SK-N-SH (cell line): ENCODE measurements at regions not wholly inside any gene's neighbourhood (a gene's known extent, or its start where the extent isn't known, plus 50 kb on each side); places are given as distances from the start of the nearest gene placed in this dataset.

Experiments
- CTCF ChIA-PET: fragments of 300-600, 350-600 bp; formaldehyde crosslinking; extraction: SDS; loops from one replicate; lab custom pipeline; 2021; lab: Yijun Ruan, JAX
- POLR2A ChIA-PET: fragments of 350-600 bp; sonication (Branson Sonifier 250); formaldehyde crosslinking; extraction: SDS; loops from one replicate; lab custom pipeline; 2020; ENCODE audit warnings: antibody characterized with exemption, inconsistent platforms; lab: Yijun Ruan, JAX
- DNase-seq: peaks from one replicate; pipeline ENCODE4 v3.0.0; 2012
- H2AFZ ChIP-seq: fragments of 200-600 bp; sonication (generic); 2 replicates; pipeline ENCODE4 v1.8.1; 2016; ENCODE audit warnings: antibody characterized with exemption, mild to moderate bottlenecking, low read depth
- H3F3A ChIP-seq: fragments of 200-600 bp; sonication (generic); replicated peaks from 2 replicates; pipeline ENCODE3; 2016; ENCODE audit warnings: antibody characterized with exemption, mild to moderate bottlenecking; ENCODE audit not compliant: insufficient read depth
- H3K27ac ChIP-seq, 2 experiments: fragments of 200-500 bp in 1 of 2; fragments of 200-600 bp in 1 of 2; sonication (Bioruptor generic) in 1 of 2; sonication (generic), shearing (Covaris generic) in 1 of 2; 2 replicates each; pipeline versions ENCODE4 v1.5.1 to v1.6.1; 2014 to 2016; ENCODE audit warnings: low read depth in 2 of 2, inconsistent platforms in 1 of 2, low read length in 1 of 2, mild to moderate bottlenecking in 1 of 2, mixed read lengths in 1 of 2
- H3K27me3 ChIP-seq: fragments of 200-600 bp; sonication (generic), shearing (Covaris generic); 2 replicates; pipeline ENCODE4 v1.6.1; 2016; ENCODE audit warnings: mixed run types; ENCODE audit not compliant: insufficient read depth
- H3K36me3 ChIP-seq, 2 experiments: fragments of 200-500 bp in 1 of 2; fragments of 200-600 bp in 1 of 2; sonication (Bioruptor generic) in 1 of 2; sonication (generic) in 1 of 2; replicated peaks in 1 of 2; 2 replicates each; pipeline versions ENCODE3 to v1.5.1; 2014 to 2016; ENCODE audit warnings: low read length in 1 of 2, mild to moderate bottlenecking in 1 of 2; ENCODE audit not compliant: insufficient read depth in 2 of 2, control insufficient read depth in 1 of 2
- H3K4me1 ChIP-seq, 2 experiments: fragments of 200-500 bp in 1 of 2; fragments of 200-600 bp in 1 of 2; sonication (Bioruptor generic) in 1 of 2; sonication (generic), shearing (Covaris generic) in 1 of 2; 2 replicates each; pipeline versions ENCODE4 v1.5.1 to v1.6.1; 2014 to 2016; ENCODE audit warnings: low read depth in 1 of 2, low read length in 1 of 2, mixed run types in 1 of 2; ENCODE audit not compliant: insufficient read depth in 2 of 2, control insufficient read depth in 1 of 2
- H3K4me2 ChIP-seq: fragments of 200-600 bp; sonication (generic), shearing (Covaris generic); 2 replicates; pipeline ENCODE4 v1.6.1; 2017; ENCODE audit warnings: mixed run types
- H3K4me3 ChIP-seq, 2 experiments: fragments of 200-500 bp in 1 of 2; fragments of 200-600 bp in 1 of 2; sonication (Bioruptor generic) in 1 of 2; sonication (generic), shearing (Covaris generic) in 1 of 2; 2 replicates each; pipeline versions ENCODE4 v1.5.1 to v1.8.1; 2014 to 2016; ENCODE audit warnings: low read depth in 2 of 2, inconsistent platforms in 1 of 2, low read length in 1 of 2, mild to moderate bottlenecking in 1 of 2, mixed read lengths in 1 of 2, moderate library complexity in 1 of 2
- H3K79me2 ChIP-seq: fragments of 200-600 bp; sonication (generic); 2 replicates; pipeline ENCODE4 v1.8.1; 2017; ENCODE audit warnings: mild to moderate bottlenecking; ENCODE audit not compliant: insufficient read depth
- H3K9ac ChIP-seq: fragments of 200-600 bp; sonication (generic); 2 replicates; pipeline ENCODE4 v1.6.1; 2017; ENCODE audit warnings: mixed run types
- H3K9me2 ChIP-seq: fragments of 200-600 bp; sonication (generic); 2 replicates; pipeline ENCODE4 v1.6.1; 2017; ENCODE audit warnings: mixed run types
- H3K9me3 ChIP-seq: fragments of 200-600 bp; sonication (generic); 2 replicates; pipeline ENCODE4 v1.6.1; 2017; ENCODE audit warnings: mixed run types, mild to moderate bottlenecking, moderate library complexity
- H4K20me1 ChIP-seq: fragments of 200-600 bp; sonication (generic); 2 replicates; pipeline ENCODE4 v1.6.1; 2017; ENCODE audit warnings: mild to moderate bottlenecking, mixed run types; ENCODE audit not compliant: insufficient read depth
- CHD2 ChIP-seq: fragments of 150-350 bp; IDR thresholded peaks from 2 replicates; pipeline ENCODE4 v1.6.1; 2018; ENCODE audit warnings: low read length; ENCODE audit not compliant: partially characterized antibody
- ELF1 ChIP-seq: IDR thresholded peaks from 2 replicates; pipeline ENCODE4 v1.4.0; 2012
- EP300 ChIP-seq, 2 experiments: IDR thresholded peaks; 2 replicates each; pipeline versions ENCODE4 v1.4.0 to v1.6.1; 2012; ENCODE audit warnings: borderline replicate concordance in 1 of 2, low read depth in 1 of 2, low read length in 1 of 2
- FOSL2 ChIP-seq: IDR thresholded peaks from 2 replicates; pipeline ENCODE4 v1.4.0; 2012; ENCODE audit warnings: low read depth, mild to moderate bottlenecking, moderate library complexity, borderline replicate concordance
- GATA2 ChIP-seq: sonication (generic); formaldehyde crosslinking; IDR thresholded peaks from 2 replicates; pipeline ENCODE4 v1.5.0; 2020; ENCODE audit warnings: mild to moderate bottlenecking, missing genetic modification reagents
- JUND ChIP-seq: IDR thresholded peaks from 2 replicates; pipeline ENCODE4 v1.4.0; 2012
- MEF2A ChIP-seq: IDR thresholded peaks from 2 replicates; pipeline ENCODE4 v1.4.0; 2012; ENCODE audit warnings: low read depth, borderline replicate concordance
- PBX3 ChIP-seq: IDR thresholded peaks from 2 replicates; pipeline ENCODE4; 2012
- POLR2AphosphoS5 ChIP-seq: IDR thresholded peaks from 2 replicates; pipeline ENCODE4 v1.6.1; 2012; ENCODE audit warnings: low read depth, low read length
- RXRA ChIP-seq: IDR thresholded peaks from 2 replicates; pipeline ENCODE4 v1.4.0; 2012; ENCODE audit warnings: low read depth, mild to moderate bottlenecking, borderline replicate concordance
- SIN3A ChIP-seq: IDR thresholded peaks from 2 replicates; pipeline ENCODE4 v1.6.1; 2012; ENCODE audit warnings: low read depth, mild to moderate bottlenecking, low read length, moderate library complexity, borderline replicate concordance
- TCF12 ChIP-seq: IDR thresholded peaks from 2 replicates; pipeline ENCODE4 v1.4.0; 2012
- TEAD4 ChIP-seq: IDR thresholded peaks from 2 replicates; pipeline ENCODE4 v1.4.0; 2012; ENCODE audit warnings: mild to moderate bottlenecking, borderline replicate concordance; ENCODE audit not compliant: insufficient read depth
- YY1 ChIP-seq: IDR thresholded peaks from 2 replicates; pipeline ENCODE4 v1.4.0; 2012; ENCODE audit warnings: low read depth, mild to moderate bottlenecking
- WGBS: methylation state at CpG from one replicate; pipeline ENCODE4 v1.1.6; 2017; ENCODE audit warnings: low lambda C conversion rate; 5-methylcytosine and 5-hydroxymethylcytosine counted together
- TF ChIP-seq, protein P1 (sequence below): fragments of 200-600 bp; sonication (generic); IDR thresholded peaks from 2 replicates; pipeline ENCODE4 v1.6.1; 2017; ENCODE audit warnings: antibody characterized with exemption, mild to moderate bottlenecking, moderate library complexity
- TF ChIP-seq, protein P2 (sequence below): IDR thresholded peaks from 2 replicates; pipeline ENCODE4 v1.4.0; 2012; ENCODE audit warnings: low read depth, borderline replicate concordance

DNA sequence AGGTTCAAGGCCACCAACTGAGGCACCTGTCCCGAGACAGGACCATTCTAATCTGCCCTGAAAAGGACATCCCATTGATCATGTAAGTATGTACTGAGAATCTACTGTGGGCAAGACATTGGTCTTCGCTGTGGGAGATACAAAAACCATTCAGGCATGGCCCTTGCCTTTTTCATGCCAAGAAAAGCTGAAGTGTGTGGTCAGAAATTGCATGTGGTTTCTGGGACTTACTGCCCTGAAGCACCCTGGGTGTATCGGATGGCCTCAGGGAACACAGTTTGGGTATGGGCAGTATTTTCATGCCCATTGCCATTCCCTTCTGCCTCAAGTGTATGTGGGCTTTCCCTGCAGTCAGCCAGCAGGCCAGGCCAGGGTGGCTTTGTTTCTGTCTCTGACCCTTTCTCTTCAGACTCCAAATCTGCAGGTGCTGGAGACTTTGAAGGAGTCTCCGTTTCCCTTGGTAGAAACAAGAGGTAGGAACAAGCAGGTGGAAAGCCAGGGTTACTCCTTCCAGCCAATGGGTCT is 285.7 kb downstream of the ZEB1 start:
- CTCF ChIA-PET: interaction anchor here (0.8 to 3.2 kb wide), 2 partner anchors 21 to 165 kb away, joined by 3 to 15 read pairs; no protein-coding TSS in a partner anchor
- H3K27me3 ChIP-seq: no peaks in the 10 kb centered on the region
- H3K9me3 ChIP-seq: no peaks in the 10 kb centered on the region
- H3F3A ChIP-seq: no peaks in the 10 kb centered on the region
- no peak overlapping the region for H3K9ac ChIP-seq
- DNase-seq: no peak
- no peak overlapping the region for H3K27ac ChIP-seq
- no peaks in the 10 kb centered on the region for H4K20me1 ChIP-seq
- no peaks in the 10 kb centered on the region for H3K36me3 ChIP-seq
- no peaks in the 10 kb centered on the region for H3K9me2 ChIP-seq
- H3K4me2 ChIP-seq: no peak overlapping the region
- TF ChIP-seq GATA2 (CRISPR knock-in tag) (no peak), TCF12 (no peak)
- TF ChIP-seq, protein P1, sequence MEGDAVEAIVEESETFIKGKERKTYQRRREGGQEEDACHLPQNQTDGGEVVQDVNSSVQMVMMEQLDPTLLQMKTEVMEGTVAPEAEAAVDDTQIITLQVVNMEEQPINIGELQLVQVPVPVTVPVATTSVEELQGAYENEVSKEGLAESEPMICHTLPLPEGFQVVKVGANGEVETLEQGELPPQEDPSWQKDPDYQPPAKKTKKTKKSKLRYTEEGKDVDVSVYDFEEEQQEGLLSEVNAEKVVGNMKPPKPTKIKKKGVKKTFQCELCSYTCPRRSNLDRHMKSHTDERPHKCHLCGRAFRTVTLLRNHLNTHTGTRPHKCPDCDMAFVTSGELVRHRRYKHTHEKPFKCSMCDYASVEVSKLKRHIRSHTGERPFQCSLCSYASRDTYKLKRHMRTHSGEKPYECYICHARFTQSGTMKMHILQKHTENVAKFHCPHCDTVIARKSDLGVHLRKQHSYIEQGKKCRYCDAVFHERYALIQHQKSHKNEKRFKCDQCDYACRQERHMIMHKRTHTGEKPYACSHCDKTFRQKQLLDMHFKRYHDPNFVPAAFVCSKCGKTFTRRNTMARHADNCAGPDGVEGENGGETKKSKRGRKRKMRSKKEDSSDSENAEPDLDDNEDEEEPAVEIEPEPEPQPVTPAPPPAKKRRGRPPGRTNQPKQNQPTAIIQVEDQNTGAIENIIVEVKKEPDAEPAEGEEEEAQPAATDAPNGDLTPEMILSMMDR: no peak
- whole genome bisulfite sequencing: 97% methylated on average over 3 of the region's 4 CpGs
- POLR2A ChIA-PET: interaction anchor here (1.5 kb wide), 1 partner anchor 21 kb away, joined by 8 read pairs; no protein-coding TSS in a partner anchor
- peaks cover 4 to 13% of the 10 kb centered on the region in 2 experiments; a peak in 2 of 4 replicates for H3K4me1 ChIP-seq
- no peaks in the 10 kb centered on the region for H3K79me2 ChIP-seq
- no peak overlapping the region for H3K4me3 ChIP-seq
- H2AFZ ChIP-seq: no peak overlapping the region

DNA sequence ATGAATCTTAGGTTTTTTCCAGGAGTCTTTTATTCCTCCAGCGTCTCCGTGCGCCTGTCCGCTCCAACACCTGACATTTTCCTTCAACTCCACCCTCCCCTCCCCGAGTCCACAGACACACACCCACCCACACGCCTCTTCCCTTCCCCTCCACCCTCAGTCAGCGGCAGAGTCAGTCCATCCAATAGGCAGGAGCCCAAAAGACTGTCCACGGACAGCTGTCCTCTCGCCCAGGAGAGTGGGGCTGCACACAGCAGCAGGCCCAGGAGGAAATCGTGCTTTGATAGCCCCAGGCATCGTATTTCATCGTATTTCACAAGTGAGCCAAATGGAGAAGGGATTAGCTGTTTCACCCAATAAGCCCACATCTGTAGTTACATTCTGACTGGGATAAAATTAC is 285.1 kb downstream of the ZEB1 start:
- ChIA-PET POLR2A (interaction anchor here (1.5 kb wide), 1 partner anchor 21 kb away, joined by 8 read pairs; no protein-coding TSS in a partner anchor), CTCF (interaction anchor here (3.2 kb wide), 1 partner anchor 21 kb away, joined by 15 read pairs; no protein-coding TSS in a partner anchor)
- WGBS: 90% methylated on average over 12 of the region's 12 CpGs
- Histone ChIP-seq H3K9me3 (no peaks in the 10 kb centered on the region), H3K27ac (peak overlapping the region; percentile 21 to 71; a peak in 3 of 4 replicates), H3K79me2 (no peaks in the 10 kb centered on the region), H3K9ac (peak overlapping the region; percentile 81; the same call in 1 of the 2 replicates), H4K20me1 (no peaks in the 10 kb centered on the region), H3K9me2 (no peaks in the 10 kb centered on the region), H3K27me3 (no peaks in the 10 kb centered on the region), H3K4me1 (peaks cover 4 to 13% of the 10 kb centered on the region in 2 experiments; a peak in 2 of 4 replicates), H3K36me3 (no peaks in the 10 kb centered on the region), H3K4me3 (peak overlapping the region in 1 of 2 experiments; percentile 72; a peak in 2 of 4 replicates), H3K4me2 (peak overlapping the region; percentile 90), H3F3A (no peaks in the 10 kb centered on the region), H2AFZ (peak overlapping the region; percentile 95; the same call in 1 of the 2 replicates)
- TF ChIP-seq JUND (no peak), TEAD4 (no peak), ELF1 (no peak), RXRA (no peak), POLR2AphosphoS5 (no peak), MEF2A (no peak), PBX3 (no peak), EP300 (IDR thresholded peaks at IDR 0.05; ENCODE audit: borderline replicate concordance in 1 of 2, low read depth in 1 of 2, low read length in 1 of 2) (no peak), SIN3A (no peak), CHD2 (no peak), FOSL2 (no peak), YY1 (no peak)
- TF ChIP-seq, protein P2, sequence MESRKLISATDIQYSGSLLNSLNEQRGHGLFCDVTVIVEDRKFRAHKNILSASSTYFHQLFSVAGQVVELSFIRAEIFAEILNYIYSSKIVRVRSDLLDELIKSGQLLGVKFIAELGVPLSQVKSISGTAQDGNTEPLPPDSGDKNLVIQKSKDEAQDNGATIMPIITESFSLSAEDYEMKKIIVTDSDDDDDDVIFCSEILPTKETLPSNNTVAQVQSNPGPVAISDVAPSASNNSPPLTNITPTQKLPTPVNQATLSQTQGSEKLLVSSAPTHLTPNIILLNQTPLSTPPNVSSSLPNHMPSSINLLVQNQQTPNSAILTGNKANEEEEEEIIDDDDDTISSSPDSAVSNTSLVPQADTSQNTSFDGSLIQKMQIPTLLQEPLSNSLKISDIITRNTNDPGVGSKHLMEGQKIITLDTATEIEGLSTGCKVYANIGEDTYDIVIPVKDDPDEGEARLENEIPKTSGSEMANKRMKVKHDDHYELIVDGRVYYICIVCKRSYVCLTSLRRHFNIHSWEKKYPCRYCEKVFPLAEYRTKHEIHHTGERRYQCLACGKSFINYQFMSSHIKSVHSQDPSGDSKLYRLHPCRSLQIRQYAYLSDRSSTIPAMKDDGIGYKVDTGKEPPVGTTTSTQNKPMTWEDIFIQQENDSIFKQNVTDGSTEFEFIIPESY: no peak
- no peak for DNase-seq
